ENCODE measurements at regions not wholly inside any gene's neighbourhood (a gene's known extent, or its start where the extent isn't known, plus 50 kb on each side); places are given as distances from the start of the nearest gene placed in this dataset.

DNA sequence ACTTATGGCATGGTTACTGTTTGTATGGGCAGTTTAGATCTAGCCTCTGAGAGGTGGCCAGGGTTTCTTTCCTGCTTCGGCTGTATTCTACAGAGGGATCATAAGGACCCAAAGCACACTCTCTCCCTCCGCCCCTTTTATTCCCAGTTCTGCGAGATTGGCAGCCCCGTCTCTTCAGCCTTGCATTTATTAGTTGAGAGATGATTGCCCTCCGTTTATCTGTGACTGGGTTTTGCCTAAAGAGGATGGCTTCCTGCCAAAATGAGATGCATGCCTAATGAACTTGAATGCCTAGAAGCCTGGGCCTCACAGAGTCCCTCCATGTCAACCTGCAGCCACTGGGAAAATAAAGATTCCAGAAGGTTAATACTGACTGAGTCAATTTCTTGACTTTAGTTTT lies 97.1 kb upstream of the CHL1 start:
- TF ChIP-seq, protein P1, sequence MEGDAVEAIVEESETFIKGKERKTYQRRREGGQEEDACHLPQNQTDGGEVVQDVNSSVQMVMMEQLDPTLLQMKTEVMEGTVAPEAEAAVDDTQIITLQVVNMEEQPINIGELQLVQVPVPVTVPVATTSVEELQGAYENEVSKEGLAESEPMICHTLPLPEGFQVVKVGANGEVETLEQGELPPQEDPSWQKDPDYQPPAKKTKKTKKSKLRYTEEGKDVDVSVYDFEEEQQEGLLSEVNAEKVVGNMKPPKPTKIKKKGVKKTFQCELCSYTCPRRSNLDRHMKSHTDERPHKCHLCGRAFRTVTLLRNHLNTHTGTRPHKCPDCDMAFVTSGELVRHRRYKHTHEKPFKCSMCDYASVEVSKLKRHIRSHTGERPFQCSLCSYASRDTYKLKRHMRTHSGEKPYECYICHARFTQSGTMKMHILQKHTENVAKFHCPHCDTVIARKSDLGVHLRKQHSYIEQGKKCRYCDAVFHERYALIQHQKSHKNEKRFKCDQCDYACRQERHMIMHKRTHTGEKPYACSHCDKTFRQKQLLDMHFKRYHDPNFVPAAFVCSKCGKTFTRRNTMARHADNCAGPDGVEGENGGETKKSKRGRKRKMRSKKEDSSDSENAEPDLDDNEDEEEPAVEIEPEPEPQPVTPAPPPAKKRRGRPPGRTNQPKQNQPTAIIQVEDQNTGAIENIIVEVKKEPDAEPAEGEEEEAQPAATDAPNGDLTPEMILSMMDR (IDR thresholded peaks at IDR 0.05; ENCODE audit: low read depth, low read length), result no peak
- no peak for TF ChIP-seq EZH2phosphoT487 (IDR thresholded peaks at IDR 0.05; ENCODE audit: low read depth)

All from OCI-LY3 (cell line).